ENCODE measurements at regions not wholly inside any gene's neighbourhood (a gene's known extent, or its start where the extent isn't known, plus 50 kb on each side); places are given as distances from the start of the nearest gene placed in this dataset.

- TF ChIP-seq POLR2A (IDR thresholded peaks at IDR 0.05; ENCODE audit: control extremely low read depth in 1 of 2, low read depth in 2 of 2, low read length in 2 of 2): no peak
- no peak for TF ChIP-seq CTCF (IDR thresholded peaks at IDR 0.05; ENCODE audit: control extremely low read depth in 1 of 3, insufficient read depth in 1 of 3, low read depth in 1 of 3, low read length in 3 of 3)
- no peak for TF ChIP-seq TBP (IDR thresholded peaks at IDR 0.05; ENCODE audit: low read depth, low read length)
- TF ChIP-seq FOSL1 (IDR thresholded peaks at IDR 0.05; ENCODE audit: insufficient read depth, low read depth, low read length): no peak
- TF ChIP-seq POLR2AphosphoS5 (IDR thresholded peaks at IDR 0.05; ENCODE audit: low read depth, low read length): no peak
- TF ChIP-seq SP1 (IDR thresholded peaks at IDR 0.05; ENCODE audit: low read depth, low read length): no peak
- no peak for TF ChIP-seq SIRT6 (IDR thresholded peaks at IDR 0.05; ENCODE audit: low read length)
- TF ChIP-seq CHD2 (IDR thresholded peaks at IDR 0.05; ENCODE audit: low read length): no peak
- TF ChIP-seq GTF2F1 (IDR thresholded peaks at IDR 0.05; ENCODE audit: borderline replicate concordance, low read depth, low read length): no peak
- no peak for TF ChIP-seq SIN3A (conservative IDR thresholded peaks at IDR 0.05 in 1 of 2, IDR thresholded peaks at IDR 0.05 in 1 of 2; ENCODE audit: low read depth in 1 of 2, low read length in 2 of 2)
- no peak for TF ChIP-seq MAX (IDR thresholded peaks at IDR 0.05)
Measured at GRCh38 chr2:209095432-209095831, 328.4 kb upstream of the MAP2 start.
